Fibroblast of skin of abdomen (primary cell): ENCODE measurements at regions not wholly inside any gene's neighbourhood (a gene's known extent, or its start where the extent isn't known, plus 50 kb on each side); places are given as distances from the start of the nearest gene placed in this dataset.

ENCODE experiments used
- DNase-seq: peaks from one replicate; pipeline ENCODE4 v3.0.0-alpha.2; 2013

DNA sequence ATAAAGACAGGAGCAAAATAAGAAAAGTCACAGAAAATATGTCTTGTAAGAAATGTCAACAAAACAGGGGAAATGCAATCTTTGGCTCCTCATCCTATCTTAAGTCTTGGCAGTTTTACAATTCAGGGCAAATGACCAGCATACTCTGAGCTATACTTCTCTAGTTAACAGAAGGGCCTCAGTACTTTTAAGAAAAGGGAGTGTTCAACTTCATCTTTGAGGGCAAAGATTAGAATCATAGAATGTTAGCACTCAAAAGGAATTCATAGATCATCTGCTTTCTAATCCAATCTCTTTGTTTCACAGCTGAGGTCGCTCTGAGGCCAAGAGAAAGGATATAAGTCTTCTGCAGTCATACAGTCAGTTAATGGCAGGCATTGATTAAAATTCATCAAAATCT is 174.0 kb upstream of the NT5C1B start:
- DNase-seq = no peak

DNA sequence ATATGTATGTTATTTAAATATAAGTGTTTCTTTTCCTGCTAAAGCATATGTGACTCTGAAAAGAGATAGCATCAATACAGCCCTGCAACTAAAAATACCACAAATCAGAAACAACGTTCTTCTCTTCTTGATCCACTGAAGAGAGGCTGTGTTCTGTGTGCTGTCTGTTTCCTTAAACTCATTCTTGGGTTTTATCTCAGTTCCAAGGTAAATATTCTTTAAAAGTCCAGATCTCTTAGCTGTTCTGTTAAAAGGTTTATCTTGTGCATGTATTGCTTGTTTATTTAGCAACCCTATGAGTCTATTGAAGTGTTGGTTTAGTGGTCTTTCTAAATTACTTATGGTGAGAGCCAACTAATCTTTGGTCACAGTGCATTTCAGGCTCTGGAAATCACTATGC is 173.3 kb upstream of the NT5C1B start:
- DNase-seq = no peak

DNA sequence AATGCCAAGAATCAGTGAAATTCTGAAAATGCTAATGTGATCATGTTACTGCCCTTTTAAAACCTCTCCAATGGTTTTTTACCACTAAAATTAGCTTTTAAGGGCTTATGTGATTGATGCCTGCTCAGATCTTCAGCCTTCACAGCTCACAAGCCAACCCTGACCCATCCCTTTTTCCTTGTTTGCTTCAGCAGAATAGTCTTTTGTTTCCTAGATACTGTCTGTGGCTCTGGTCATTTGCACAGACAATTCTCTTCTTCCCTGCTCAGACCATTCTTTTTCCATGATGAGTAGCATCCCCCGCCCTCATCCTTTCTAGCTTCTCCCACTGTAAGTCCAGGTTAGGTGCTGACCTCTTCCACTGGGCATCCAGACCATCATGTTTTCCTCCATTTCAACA is 164.9 kb upstream of the NT5C1B start:
- no peak for DNase-seq

DNA sequence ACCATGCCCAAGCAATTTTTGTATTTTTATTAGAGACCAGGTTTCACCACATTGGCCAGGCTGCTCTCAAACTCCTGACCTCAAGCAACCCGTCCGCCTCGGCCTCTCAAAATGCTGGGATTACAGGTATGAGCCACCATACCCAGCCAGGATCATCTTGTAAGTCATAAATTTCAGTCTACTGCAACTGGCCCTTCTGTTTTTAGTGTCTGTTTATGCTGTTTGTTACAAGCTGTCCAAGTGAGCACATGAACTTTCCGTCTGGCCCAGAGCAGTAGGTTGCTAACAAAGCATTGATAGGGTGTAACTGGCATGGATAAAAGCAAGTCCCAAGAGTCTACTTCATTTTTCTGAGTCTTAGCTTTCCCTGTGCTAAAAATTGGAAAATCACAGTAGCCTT is 164.4 kb upstream of the NT5C1B start:
- DNase-seq = no peak

DNA sequence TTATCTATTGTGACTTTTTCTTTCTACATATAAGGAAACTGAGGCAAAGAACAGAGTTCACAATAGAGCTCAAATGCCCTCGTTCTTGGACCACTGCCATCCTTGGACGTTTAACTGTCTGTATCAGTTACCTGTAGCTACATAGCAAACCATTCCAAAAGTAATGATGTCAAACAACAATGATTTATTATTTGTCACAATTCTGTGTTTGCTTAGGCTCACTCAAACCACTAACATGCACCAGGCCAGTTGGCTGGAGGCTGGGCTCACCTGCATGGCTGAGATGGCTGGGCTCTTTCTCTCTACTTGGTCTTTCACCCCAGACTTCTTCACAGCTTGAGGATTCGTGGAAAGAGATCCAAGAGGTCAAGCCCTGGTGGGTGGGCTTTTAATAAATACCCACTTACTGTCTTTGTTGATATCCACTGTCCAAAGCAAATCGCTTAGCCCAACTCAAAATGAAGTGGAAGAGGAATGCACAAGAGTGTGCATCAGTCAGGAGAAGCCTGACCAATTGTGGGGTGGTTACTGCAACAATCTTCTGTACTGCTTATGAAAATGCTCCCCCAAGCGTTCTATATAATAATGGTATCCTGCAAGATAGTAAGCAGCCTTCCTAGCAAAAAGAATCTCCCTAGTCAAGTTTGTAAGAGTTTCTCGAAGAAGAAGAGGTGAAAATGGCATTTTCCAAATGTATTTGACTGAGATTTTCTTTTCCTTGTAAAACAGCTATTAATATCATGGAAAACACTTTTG is 163.5 kb upstream of the NT5C1B start:
- DNase-seq = peak; percentile 12

DNA sequence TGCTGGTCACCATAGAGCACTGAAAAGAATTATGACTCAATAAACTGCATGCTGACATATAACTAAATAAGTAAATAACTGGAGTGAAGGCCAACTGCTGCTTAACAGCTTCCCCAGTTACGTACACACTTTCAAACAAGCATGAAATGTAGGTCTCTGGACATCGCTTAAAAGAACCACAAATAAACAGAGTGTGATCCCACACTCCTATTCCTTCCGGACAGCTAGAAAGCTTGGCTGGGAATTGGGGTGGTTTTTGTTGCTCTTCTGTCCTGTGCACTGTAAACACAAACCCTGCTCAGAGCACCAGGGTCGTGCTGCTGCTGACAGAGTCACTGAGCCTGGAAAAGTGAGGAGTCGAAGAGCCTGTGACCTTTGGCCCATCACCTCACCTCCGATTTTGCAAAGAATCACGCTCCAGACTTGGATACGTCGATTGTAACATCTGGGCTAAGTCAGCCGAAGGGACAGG is 162.7 kb upstream of the NT5C1B start:
- no peak for DNase-seq

DNA sequence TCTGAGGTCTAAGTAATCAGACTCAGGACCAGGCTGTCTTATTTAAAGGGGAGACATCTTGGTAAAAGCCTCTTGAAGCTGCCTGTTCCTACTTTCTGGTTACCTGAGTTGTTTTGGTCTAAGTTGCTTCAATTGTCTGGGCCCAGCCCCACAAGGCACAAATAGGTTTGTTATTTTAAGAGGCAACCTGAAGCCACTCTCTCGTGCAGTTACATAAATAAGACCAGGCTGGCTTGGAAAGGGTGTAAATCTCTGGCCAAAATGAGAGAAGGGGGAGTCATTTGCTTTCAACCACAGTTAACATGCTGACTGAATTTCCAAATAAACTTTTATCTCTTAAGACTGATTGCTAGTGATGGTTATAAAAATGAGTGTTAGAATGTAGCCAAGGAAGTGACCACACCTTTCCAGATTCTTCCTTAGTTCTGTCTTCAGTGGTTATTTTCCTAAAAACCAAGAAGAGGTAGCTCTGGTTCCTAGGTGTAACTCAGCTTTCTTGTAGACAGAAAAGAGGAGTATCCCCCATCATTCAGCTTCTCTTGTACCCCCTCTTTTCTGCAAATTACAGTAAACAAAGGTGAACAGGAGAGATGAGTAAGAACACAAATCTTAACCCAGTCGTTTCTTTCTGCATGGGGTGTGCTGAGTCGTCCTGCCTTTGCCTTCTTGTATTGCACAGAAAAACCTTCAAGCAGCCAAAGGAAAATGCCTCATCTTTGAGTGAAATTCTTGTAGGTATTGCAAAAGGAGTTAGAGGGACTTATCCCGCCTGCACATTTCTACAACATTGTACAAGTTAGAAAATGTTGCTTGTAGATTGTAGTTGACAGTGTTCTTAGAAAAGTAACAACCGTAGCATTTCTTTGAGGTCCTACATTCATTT is 161.5 kb upstream of the NT5C1B start:
- peak; percentile 45 for DNase-seq

DNA sequence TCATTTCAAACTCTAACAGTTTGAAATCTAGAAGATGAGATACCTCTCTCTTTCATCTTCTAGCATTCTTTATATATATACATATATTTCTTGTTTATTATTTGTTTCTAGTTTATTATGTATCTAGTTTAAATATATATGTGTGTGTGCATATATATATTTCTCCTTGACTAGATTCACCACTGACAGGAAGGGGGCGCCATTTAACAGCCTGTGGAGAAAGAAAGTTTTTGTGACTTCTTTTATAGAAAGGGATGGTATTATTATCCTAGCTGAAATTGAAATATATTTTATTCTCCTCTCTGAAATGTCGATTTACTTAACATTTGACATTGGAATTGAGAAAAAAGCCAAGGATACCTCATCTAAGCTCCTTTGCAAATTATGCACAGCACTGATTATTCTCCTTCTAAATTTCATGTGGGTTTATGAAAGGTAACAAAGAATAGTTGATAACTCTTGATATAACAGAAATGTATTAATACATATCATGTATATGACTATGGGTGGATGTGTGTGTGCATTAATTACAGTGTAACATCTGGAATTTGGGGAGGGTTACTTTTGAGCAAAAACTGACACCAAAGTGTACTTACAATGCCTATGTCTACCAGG is 160.7 kb upstream of the NT5C1B start:
- peak; percentile 62 for DNase-seq

DNA sequence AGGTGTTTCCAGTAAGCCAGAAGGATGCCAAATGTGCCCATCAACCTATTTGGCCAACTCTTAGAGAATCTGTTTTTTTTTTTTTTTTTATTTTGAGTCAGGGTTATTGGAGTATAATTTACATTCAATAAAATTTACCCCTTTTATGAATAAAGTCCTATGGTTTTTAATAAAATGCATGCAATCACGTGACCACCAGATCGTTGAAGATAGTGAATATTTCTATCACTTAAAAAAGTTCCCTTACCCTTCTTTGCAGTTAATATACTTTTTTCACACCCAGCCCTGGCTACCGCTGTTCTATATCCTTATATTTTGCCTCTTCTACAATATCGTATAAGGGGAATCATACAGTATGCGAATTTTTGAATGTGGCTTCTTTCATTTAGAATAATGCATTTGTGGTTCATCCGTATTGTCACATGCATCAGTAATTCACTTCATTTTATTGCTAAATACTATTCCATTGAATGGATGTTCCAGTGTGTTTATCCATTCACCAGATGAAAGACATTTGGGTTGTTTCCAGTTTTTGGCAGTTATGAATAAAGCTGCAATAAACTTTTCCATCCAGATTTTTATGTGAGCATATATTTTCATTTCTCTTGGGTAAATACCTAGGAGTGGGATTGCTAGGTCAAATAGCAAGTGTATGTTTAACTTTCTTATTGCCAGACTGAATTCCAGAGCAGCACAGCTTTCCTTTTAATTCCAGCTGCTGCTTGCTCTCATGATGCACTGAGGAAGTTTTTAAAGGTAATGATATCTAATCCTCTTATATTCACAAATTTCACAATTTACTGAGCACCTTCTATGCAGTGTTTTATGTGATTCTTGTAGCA is 156.3 kb upstream of the NT5C1B start:
- DNase-seq = no peak

DNA sequence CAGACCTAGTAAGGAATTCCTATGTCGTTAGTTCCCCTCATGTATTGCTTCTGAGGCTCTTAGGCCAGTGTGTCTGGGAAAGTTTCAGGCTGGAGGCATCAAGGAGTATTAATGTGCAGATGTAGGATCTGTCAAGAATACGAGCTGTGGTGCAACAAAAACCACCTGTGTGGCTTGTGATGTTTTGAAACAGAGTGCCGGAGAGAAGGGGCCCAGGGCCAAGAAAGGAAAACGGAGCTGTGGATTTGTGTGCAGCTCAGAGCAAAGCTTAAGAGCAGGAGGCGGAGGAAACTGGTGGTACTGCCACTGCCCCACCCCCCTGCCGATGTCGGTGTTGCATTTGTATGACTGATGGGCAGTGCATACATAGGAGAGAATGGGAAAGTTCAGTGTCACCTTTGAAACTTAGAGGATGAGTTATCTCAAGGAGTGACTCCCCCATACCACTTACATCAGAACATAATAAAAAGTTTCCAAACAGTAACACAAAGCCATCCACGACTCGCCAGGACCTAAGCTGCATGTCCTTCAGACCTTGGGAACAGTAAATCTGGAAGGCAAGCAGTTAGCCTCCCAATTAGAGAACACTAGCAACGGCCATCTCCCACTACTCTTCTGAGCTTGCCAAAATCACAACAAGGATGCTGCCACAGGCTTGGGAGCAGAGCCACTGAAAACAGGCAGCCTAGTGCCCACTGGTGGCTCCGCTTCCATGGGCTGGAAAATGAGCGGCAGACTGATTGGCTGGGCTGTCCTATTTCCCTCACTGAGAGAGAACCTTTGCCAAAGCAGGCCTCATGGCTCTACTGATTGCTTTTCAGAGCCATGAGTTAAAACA is 152.7 kb upstream of the NT5C1B start:
- DNase-seq = peak; percentile 45

DNA sequence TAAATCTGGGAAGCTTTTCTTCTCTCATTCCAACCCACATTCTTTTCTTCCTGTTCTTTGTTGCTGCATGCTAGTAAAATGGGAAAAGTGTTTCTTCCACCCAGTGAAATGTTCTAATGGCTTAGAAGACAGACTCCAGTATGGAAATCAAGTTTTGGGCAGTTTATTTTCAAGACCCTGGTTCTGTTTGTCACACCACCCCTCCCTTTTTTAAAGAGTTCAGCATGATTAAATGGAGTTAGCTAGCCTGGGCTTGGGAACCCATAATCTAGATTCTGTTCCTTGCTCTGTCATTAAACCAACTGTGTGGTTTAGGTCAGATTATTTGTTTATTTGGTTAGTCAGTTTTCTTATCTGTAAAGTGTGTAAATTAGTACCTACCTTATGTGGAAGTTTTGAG is 151.8 kb upstream of the NT5C1B start:
- no peak for DNase-seq

DNA sequence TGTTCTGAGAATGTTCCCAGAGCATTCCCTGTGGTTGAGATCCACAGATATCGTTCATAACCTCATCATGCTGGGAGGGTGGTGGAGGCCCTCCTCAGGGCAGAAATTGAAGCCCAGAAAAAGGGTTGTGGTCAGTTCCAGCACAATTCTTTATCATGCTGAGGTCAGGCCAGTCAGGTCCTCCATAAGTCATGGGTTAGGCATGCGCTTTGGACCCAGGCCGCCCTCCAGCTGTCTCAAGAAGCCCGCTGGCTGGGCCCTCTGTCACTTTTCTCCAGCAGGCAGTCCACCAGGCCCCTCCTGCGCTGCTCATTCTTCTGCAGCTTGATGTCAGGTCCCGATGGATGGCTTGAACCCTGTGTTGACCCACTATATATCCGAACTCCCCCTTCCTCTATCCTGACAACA is 151.1 kb upstream of the NT5C1B start:
- peak; percentile 55 for DNase-seq

DNA sequence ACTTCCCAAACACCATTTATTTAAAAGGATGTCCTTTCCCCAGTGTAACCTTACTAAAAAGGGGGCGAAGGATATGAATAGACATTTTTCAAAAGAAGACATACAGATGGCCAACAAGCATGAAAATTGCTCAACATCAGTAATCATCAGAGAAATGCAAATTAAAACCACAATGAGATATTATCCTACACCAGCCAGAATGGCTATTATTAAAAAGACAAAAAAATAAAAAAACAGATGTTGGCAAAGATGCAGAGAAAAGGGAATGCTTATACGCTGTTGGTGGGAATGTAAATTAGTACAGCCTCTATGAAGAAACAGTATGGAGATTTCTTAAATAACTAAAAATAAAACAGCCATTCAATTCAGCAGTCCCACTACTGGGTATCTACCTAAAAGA is 142.3 kb upstream of the NT5C1B start:
- DNase-seq = no peak

DNA sequence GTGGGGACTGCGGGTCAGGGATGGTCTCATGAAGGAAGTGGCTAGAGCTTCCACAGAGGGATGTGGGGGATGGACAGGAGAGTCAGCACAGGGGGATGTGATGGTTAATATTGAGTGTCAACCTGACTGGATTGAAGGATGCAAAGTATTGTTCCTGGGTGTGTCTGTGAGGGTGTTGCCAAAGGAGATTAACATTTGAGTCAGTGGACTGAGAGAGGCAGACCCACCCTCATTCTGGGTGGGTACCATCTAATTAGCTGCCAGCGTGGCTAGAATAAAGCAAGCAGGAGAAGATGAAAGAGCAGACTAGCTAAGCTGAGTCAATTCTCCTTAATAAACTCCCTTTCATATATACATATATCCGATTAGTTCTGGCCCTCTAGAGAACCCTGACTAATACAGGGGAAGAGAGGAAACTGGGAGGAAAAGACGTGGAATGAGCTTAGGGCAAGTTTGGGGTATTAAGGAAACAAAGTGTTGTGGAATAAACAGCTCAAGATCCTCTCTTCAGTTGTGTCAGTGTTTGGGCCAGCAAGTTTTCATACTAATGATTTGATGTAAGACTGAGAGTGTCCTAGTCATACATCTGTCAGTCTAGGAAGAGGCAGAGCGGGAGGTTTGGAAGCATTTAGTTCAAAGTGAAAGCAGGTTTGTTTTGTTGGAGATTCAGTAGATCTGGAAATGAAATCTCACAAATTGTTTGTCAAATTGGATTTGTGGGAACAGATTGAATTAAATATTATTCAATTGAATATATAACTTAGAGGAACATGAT is 135.2 kb upstream of the NT5C1B start:
- no peak for DNase-seq

DNA sequence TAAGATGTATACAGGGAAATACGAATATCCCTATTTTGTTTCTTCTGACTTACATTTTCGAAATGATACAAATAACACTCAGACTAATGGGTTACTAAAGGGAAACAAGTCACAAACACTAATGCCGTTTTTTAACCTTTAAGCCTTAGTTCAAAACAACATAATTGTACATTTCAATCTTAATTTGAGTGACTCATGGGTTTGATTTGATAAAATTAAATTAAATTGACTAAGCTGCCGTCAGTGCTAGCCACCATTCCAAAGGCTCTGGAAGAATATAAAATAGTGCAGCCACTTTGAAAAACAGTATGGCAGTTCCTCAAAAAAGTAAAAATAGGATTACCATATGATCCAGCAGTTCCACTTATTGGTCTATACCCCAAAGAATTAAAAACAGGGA is 133.8 kb upstream of the NT5C1B start:
- no peak for DNase-seq

DNA sequence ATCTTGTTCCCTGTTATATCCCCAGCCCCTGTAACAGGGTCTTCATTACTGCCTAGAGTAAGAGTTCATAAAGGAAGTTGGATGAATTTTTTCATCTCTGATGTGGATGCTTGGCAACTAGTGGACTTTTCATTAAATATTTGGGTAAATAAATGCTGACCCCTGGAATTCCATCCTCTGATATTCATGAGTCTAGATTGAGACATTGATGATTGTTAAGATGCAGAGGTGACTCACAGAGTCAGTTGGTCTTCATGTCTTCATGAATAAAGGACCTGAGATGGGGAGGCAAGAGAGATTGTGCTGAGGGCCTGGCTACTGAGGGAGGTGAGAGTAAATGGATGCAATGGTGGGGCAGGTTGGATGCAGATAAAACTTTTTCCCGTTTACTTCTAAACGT is 132.7 kb upstream of the NT5C1B start:
- DNase-seq = no peak

DNA sequence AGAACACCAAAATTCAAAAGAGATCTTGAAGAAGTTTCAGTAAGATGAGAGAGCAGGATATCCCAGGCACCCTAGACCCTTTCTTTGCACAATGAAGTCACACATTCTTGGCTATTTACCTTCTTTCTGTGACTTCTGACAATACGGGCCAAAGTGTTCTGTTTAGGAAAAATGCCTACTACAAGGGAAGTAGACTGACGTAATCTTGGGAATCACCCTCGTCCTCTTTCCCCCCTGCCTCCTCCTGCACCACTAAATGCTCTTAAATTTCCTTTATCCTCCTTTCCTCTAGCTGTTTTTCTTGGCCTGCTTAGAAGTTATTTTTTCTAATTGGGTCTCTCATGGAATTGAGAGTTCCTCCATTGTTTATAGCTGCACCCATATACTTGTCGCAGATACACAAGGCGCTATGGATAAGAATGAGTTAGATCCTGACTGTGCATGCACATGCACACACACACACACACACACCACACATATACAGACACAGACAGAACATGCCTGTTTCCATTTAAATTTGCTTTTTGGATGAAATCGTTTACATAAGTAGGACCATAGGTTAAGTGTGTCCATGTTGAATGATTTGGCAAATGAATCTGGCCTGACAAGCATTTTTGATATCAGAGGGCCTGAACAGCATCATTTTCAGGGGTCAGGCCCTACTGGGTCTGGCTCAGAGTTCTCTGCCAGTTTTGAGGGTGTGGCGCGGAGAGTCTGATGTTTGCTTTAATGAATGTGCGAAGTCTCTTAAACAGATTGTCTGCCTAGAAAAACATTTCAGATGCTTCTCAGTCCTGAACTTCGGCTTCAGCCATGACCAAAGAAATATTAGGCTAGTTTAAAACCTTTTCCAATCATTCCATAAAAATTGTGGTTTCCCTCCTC is 131.9 kb upstream of the NT5C1B start:
- no peak for DNase-seq

DNA sequence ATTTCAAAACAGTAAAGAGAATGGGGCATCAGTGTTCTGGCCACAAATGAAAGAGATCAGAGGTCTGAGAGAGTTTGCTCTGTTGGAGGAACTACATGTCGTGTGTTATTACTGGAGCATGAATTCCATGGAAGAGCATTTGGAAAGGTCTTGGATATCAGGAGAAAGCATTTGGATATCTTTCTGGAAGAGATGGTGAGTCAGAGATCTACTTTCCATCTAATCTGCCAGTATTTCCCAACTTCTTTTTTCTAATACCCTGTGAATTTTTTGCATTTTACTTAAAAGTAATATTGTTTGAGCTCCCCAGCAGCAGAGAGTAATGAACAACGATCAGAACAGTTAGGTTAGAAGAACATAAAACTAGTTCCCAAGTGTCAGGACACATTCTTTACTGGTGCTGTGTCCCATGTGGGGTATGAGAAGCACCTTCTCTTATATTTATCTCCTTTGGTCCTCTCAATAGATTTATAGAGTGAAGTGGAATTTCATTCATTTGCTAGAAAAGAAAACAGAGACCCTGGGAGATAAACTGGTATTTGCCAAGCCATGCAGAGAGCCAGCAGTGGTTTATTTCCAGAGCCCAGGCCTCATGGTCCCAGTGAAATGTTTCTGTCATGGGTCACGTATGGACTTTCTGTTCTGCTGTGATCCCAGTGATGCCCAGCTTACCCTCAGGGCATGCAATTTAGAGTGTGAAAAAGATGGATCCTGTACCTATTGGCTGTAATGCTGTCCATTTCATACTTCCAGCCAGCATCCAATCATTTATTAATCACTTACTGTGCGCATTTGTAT is 130.8 kb upstream of the NT5C1B start:
- peak; percentile 59 for DNase-seq

DNA sequence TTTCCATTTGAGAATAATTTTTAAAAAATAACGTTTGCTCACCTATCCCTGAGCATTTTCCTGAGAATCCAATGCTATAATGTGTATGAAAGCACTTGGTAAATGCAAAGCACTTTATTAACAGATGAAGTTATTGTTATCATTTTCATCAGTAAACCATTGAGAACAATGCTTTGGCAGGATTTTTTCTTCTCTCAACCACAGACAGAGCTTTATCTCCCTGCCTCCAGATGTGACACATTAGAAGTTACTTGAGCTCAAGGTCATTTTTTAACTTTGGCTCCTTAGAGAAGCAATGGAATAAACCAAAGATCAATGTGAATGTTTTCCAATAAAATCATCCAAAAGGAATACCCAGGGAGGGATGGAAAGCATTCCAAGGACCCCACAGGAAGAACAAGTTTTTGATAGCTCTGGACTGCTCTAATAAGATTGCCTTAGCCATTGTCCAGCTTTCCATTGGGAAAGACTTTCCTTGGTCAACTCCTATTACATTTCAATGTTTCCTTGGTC is 118.9 kb upstream of the NT5C1B start:
- no peak for DNase-seq
